ENCODE measurements at regions not wholly inside any gene's neighbourhood (a gene's known extent, or its start where the extent isn't known, plus 50 kb on each side); places are given as distances from the start of the nearest gene placed in this dataset.
"Not testable (repeated sequence)": the region's sequence is repeated elsewhere in the genome, so short reads cannot be mapped to it uniquely, and the experiment has no call there.

DNA sequence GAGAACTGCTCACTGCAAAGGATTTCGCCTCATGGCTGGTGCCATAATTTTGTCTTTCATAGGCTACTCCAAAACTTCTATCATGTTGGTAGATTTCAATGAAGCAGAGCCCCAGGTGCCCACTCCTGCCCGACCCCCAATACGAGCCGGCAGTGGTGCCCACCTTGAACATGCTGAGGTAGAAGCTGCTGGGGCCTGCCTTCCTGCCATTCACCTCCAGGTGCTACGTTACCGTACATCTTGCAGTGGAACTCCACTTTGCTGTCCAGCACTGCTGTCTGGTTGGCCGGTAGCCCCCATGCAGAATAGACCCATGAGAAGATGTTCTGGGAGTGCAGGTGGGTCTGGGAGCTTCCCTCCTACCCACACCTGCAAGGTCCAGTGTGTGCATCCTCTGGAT is 502.8 kb upstream of the TBL1XR1 start:
- H3K27ac ChIP-seq (ENCODE audit: low read length) = no peak overlapping the region
- TF ChIP-seq, protein P1, sequence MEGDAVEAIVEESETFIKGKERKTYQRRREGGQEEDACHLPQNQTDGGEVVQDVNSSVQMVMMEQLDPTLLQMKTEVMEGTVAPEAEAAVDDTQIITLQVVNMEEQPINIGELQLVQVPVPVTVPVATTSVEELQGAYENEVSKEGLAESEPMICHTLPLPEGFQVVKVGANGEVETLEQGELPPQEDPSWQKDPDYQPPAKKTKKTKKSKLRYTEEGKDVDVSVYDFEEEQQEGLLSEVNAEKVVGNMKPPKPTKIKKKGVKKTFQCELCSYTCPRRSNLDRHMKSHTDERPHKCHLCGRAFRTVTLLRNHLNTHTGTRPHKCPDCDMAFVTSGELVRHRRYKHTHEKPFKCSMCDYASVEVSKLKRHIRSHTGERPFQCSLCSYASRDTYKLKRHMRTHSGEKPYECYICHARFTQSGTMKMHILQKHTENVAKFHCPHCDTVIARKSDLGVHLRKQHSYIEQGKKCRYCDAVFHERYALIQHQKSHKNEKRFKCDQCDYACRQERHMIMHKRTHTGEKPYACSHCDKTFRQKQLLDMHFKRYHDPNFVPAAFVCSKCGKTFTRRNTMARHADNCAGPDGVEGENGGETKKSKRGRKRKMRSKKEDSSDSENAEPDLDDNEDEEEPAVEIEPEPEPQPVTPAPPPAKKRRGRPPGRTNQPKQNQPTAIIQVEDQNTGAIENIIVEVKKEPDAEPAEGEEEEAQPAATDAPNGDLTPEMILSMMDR (IDR thresholded peaks at IDR 0.05; ENCODE audit: low read length) = no peak
- TF ChIP-seq EZH2phosphoT487 (IDR thresholded peaks at IDR 0.05; ENCODE audit: low read length) (no peak), EZH2 (optimal IDR thresholded peaks at IDR 0.05; ENCODE audit: low read depth, low read length) (no peak)
- no peak for DNase-seq
- no peaks in the 10 kb centered on the region for H4K20me1 ChIP-seq (ENCODE audit: insufficient read depth, low read length)
- H3F3A ChIP-seq (ENCODE audit: insufficient read depth, low read length) = no peaks in the 10 kb centered on the region
- H3K36me3 ChIP-seq (replicated peaks; ENCODE audit: insufficient read depth, low read length) = no peaks in the 10 kb centered on the region
- H3K4me1 ChIP-seq (ENCODE audit: low read length) = no peaks in the 10 kb centered on the region
- no peak overlapping the region for H2AFZ ChIP-seq (ENCODE audit: low read length)
- no peaks in the 10 kb centered on the region for H3K27me3 ChIP-seq (replicated peaks; ENCODE audit: insufficient read depth, low read length)
- no peaks in the 10 kb centered on the region for H3K9me3 ChIP-seq (replicated peaks; ENCODE audit: insufficient read depth, low read length)
- H3K9ac ChIP-seq (ENCODE audit: low read length) = no peak overlapping the region
- no peak overlapping the region for H3K4me3 ChIP-seq (ENCODE audit: low read length)
- no peak overlapping the region for H3K4me2 ChIP-seq (ENCODE audit: low read depth, low read length)
- no peaks in the 10 kb centered on the region for H3K9me2 ChIP-seq (replicated peaks; ENCODE audit: insufficient read depth, low read length)
- H3K79me2 ChIP-seq (ENCODE audit: low read length) = no peaks in the 10 kb centered on the region

DNA sequence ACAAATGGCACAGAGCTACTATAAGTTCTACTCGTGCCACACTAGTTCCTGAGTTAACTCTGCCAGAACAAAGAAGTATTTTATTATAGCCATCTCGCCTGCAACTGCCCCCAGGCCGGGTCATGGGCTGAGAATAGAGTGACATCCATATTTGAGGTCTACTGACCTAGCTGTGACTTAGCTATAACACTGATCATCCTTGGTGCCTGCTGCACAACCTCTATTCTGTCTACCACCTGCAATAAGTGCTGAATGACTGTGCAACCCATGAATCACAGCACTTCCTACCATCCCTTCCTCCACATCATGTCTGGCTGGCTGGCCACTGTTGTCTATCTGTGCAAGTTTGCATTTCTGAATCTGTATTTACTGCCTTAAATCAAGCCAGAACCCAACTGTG is 506.5 kb upstream of the TBL1XR1 start:
- H3K9me2 ChIP-seq (replicated peaks; ENCODE audit: insufficient read depth, low read length) = no peaks in the 10 kb centered on the region
- no peak for DNase-seq

GRCh38 chr3:177705976-177706823 is 508.9 kb upstream of the TBL1XR1 start:
- H3K9me2 ChIP-seq (replicated peaks; ENCODE audit: insufficient read depth, low read length) = no peaks in the 10 kb centered on the region
- H3K27me3 ChIP-seq (replicated peaks; ENCODE audit: insufficient read depth, low read length) = no peaks in the 10 kb centered on the region
- no peaks in the 10 kb centered on the region for H4K20me1 ChIP-seq (ENCODE audit: insufficient read depth, low read length)
- H3K9me3 ChIP-seq (replicated peaks; ENCODE audit: insufficient read depth, low read length) = no peaks in the 10 kb centered on the region
- H3K79me2 ChIP-seq (ENCODE audit: low read length) = no peaks in the 10 kb centered on the region
- H3K4me2 ChIP-seq (ENCODE audit: low read depth, low read length) = no peak overlapping the region
- H3K27ac ChIP-seq (ENCODE audit: low read length) = no peak overlapping the region
- H3F3A ChIP-seq (ENCODE audit: insufficient read depth, low read length) = no peaks in the 10 kb centered on the region
- no peak for DNase-seq
- TF ChIP-seq, protein P1 (IDR thresholded peaks at IDR 0.05; ENCODE audit: low read length) = no peak
- no peak overlapping the region for H3K9ac ChIP-seq (ENCODE audit: low read length)
- no peak overlapping the region for H2AFZ ChIP-seq (ENCODE audit: low read length)
- no peaks in the 10 kb centered on the region for H3K36me3 ChIP-seq (replicated peaks; ENCODE audit: insufficient read depth, low read length)
- H3K4me3 ChIP-seq (ENCODE audit: low read length) = no peak overlapping the region
- H3K4me1 ChIP-seq (ENCODE audit: low read length) = no peaks in the 10 kb centered on the region

More for the DNA sequence above, 506.5 kb upstream of the TBL1XR1 start:
- Histone ChIP-seq H3K4me2 (ENCODE audit: low read depth, low read length) (no peak overlapping the region), H3K9me3 (replicated peaks; ENCODE audit: insufficient read depth, low read length) (no peaks in the 10 kb centered on the region), H3K36me3 (replicated peaks; ENCODE audit: insufficient read depth, low read length) (no peaks in the 10 kb centered on the region), H3K9ac (ENCODE audit: low read length) (no peak overlapping the region), H3K4me3 (ENCODE audit: low read length) (no peak overlapping the region), H3K27ac (ENCODE audit: low read length) (no peak overlapping the region), H4K20me1 (ENCODE audit: insufficient read depth, low read length) (no peaks in the 10 kb centered on the region), H3K4me1 (ENCODE audit: low read length) (no peaks in the 10 kb centered on the region), H3K27me3 (replicated peaks; ENCODE audit: insufficient read depth, low read length) (no peaks in the 10 kb centered on the region), H3K79me2 (ENCODE audit: low read length) (no peaks in the 10 kb centered on the region), H3F3A (ENCODE audit: insufficient read depth, low read length) (no peaks in the 10 kb centered on the region), H2AFZ (ENCODE audit: low read length) (no peak overlapping the region)
- no peak for TF ChIP-seq EZH2 (optimal IDR thresholded peaks at IDR 0.05; ENCODE audit: low read depth, low read length)
- TF ChIP-seq EZH2phosphoT487 (IDR thresholded peaks at IDR 0.05; ENCODE audit: low read length) = no peak
- TF ChIP-seq, protein P1 (IDR thresholded peaks at IDR 0.05; ENCODE audit: low read length) = no peak

DNA sequence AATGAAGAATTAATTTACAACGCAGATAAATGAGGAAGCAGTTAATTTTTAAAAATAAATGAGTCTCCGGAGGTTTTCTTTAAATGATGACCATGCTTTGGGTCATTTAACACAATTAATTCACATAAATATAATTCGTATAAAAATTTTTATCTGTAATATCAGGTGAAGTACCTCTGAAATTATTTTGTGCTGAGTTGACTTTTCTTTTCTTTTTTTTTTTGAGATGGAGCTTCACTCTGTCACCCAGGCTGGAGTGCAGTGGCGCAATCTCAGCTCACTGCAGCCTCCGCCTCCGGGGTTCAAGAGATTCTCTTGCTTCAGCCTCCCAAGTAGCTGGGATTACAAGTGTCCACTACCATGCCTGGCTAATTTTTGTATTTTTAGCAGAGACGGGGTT is 512.2 kb upstream of the TBL1XR1 start:
- not testable (repeated sequence) for H3K4me1 ChIP-seq (ENCODE audit: low read length); H3K36me3 ChIP-seq (replicated peaks; ENCODE audit: insufficient read depth, low read length); H3K79me2 ChIP-seq (ENCODE audit: low read length); H3K27ac ChIP-seq (ENCODE audit: low read length); H3K9me3 ChIP-seq (replicated peaks; ENCODE audit: insufficient read depth, low read length); H3K9me2 ChIP-seq (replicated peaks; ENCODE audit: insufficient read depth, low read length); H3K4me2 ChIP-seq (ENCODE audit: low read depth, low read length); H3K4me3 ChIP-seq (ENCODE audit: low read length); H3K27me3 ChIP-seq (replicated peaks; ENCODE audit: insufficient read depth, low read length); H3F3A ChIP-seq (ENCODE audit: insufficient read depth, low read length); H2AFZ ChIP-seq (ENCODE audit: low read length); H4K20me1 ChIP-seq (ENCODE audit: insufficient read depth, low read length); H3K9ac ChIP-seq (ENCODE audit: low read length); DNase-seq

All from MM.1S (cell line).